HFFc6 (cell line): ENCODE measurements at regions not wholly inside any gene's neighbourhood (a gene's known extent, or its start where the extent isn't known, plus 50 kb on each side); places are given as distances from the start of the nearest gene placed in this dataset.

Source experiments
- DNase-seq: peaks from one replicate; pipeline ENCODE4 v3.0.0-alpha.2; 2018
- H3K27ac Mint-ChIP-seq: 2 replicates; pipeline ENCODE4 v1.8.0; 2020; ENCODE audit warnings: mild to moderate bottlenecking, mixed read lengths
- H3K27me3 Mint-ChIP-seq: 2 replicates; pipeline ENCODE4 v1.8.0; 2021; ENCODE audit warnings: mild to moderate bottlenecking, moderate library complexity, mixed read lengths; ENCODE audit not compliant: insufficient read depth
- H3K36me3 Mint-ChIP-seq: 2 replicates; pipeline ENCODE4 v1.8.0; 2021; ENCODE audit warnings: low read depth, mixed read lengths
- H3K4me1 Mint-ChIP-seq: 2 replicates; pipeline ENCODE4 v1.8.0; 2020; ENCODE audit warnings: low read depth, mixed read lengths
- H3K4me3 Mint-ChIP-seq: 2 replicates; pipeline ENCODE4 v1.8.0; 2020; ENCODE audit warnings: mild to moderate bottlenecking, moderate library complexity, mixed read lengths
- H3K9me3 Mint-ChIP-seq: 2 replicates; pipeline ENCODE4 v1.8.0; 2020; ENCODE audit warnings: mild to moderate bottlenecking, mixed read lengths
- TF ChIP-seq, protein P1 (sequence below): fragments of 200-600 bp; sonication (generic); IDR thresholded peaks from 2 replicates; pipeline ENCODE4 v1.5.0; 2021; ENCODE audit warnings: antibody characterized with exemption, mild to moderate bottlenecking

DNA sequence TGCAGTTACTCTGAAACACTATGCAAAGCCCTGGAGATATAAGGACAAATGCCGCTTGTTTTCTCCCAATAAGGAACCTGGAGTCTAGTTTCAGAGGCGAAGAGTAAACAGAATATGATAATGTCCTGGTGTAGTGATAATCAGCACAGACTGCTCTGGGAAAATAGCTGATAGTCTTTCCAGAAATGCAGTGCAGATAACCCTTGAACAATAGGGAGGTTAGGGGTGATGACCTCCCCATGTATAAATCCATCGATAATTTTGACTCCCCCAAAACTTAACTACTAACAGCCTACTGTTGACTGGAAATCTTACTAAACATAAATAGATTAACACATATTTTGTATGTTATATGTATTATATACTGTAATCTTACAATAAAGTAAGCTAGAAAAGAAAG, 1280.9 kb upstream of the TENM3 start:
- no peak for DNase-seq
- H3K4me1 Mint-ChIP-seq: no peaks in the 10 kb centered on the region
- no peak overlapping the region for H3K4me3 Mint-ChIP-seq
- H3K9me3 Mint-ChIP-seq: peaks cover 14% of the 10 kb centered on the region
- H3K27me3 Mint-ChIP-seq: no peaks in the 10 kb centered on the region
- TF ChIP-seq, protein P1, sequence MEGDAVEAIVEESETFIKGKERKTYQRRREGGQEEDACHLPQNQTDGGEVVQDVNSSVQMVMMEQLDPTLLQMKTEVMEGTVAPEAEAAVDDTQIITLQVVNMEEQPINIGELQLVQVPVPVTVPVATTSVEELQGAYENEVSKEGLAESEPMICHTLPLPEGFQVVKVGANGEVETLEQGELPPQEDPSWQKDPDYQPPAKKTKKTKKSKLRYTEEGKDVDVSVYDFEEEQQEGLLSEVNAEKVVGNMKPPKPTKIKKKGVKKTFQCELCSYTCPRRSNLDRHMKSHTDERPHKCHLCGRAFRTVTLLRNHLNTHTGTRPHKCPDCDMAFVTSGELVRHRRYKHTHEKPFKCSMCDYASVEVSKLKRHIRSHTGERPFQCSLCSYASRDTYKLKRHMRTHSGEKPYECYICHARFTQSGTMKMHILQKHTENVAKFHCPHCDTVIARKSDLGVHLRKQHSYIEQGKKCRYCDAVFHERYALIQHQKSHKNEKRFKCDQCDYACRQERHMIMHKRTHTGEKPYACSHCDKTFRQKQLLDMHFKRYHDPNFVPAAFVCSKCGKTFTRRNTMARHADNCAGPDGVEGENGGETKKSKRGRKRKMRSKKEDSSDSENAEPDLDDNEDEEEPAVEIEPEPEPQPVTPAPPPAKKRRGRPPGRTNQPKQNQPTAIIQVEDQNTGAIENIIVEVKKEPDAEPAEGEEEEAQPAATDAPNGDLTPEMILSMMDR: no peak
- H3K27ac Mint-ChIP-seq: no peak overlapping the region
- H3K36me3 Mint-ChIP-seq: no peaks in the 10 kb centered on the region

DNA sequence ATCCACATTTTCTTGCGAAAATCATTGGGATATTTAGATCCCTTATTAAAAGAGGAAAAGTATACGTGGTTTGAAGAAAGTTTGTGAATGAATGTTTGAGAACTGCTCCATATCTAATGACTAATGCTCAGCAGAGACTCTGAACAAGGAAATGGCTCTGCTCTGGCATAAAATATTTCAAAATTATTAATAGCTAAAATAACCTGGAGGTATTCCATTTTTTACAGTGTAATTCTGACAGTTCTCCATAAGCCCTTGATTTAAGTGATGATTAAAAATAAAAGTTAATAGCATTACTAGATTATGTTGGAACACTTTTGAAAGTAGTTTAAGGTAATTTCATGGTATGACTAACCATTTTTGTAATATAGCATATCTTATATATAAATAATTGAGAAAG, 1276.9 kb upstream of the TENM3 start:
- no peak for DNase-seq
- TF ChIP-seq, protein P1: no peak
- Mint-ChIP-seq H3K4me3 (no peak overlapping the region), H3K27me3 (no peaks in the 10 kb centered on the region; the same call in 1 of the 2 replicates), H3K4me1 (no peaks in the 10 kb centered on the region), H3K27ac (no peak overlapping the region), H3K36me3 (no peaks in the 10 kb centered on the region), H3K9me3 (peaks cover 41% of the 10 kb centered on the region)

DNA sequence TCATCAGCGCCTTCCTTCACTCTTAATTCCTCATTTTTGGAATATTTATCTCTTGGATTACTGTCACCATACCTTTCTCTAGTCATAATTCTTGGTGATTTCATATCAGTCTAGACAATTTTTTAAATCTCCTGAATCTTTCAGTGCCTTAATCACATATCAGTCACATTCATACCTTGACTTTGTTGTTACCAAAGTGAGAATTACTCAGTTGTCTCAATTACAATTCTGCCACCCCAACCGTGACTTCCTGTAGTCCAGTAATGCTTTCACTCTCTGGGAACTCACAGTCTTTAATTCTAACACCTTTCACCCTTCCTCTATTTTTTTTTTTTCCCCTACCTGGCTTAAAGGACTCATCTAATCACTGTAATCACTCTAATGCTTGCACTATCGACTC, 1275.3 kb upstream of the TENM3 start:
- H3K9me3 Mint-ChIP-seq: peaks cover 38% of the 10 kb centered on the region
- no peaks in the 10 kb centered on the region for H3K36me3 Mint-ChIP-seq
- no peak overlapping the region for H3K4me3 Mint-ChIP-seq
- no peak overlapping the region for H3K27ac Mint-ChIP-seq
- H3K27me3 Mint-ChIP-seq: no peaks in the 10 kb centered on the region; the same call in 1 of the 2 replicates
- no peak for DNase-seq
- no peaks in the 10 kb centered on the region for H3K4me1 Mint-ChIP-seq
- TF ChIP-seq, protein P1: no peak

DNA sequence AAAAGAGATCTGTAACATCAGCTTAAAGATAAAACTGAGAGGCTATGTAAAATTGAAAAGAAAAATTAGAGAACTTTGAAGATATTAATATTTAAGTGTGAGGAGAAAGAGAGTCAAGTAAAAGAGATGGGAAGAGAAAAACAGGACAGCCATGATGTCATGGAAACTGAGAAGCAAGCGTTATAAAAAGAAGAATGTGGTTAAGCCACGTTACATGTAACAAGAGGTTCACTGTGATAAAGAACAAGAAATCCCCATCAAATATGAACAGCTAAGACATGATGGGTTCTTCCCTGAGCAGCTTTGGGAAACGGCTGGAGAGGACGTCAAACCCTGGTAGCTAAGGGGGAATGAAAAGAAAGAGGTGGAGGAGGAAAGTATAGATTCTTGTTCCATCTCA, 1269.3 kb upstream of the TENM3 start:
- H3K4me3 Mint-ChIP-seq: no peak overlapping the region
- DNase-seq: no peak
- peaks cover 39% of the 10 kb centered on the region for H3K9me3 Mint-ChIP-seq
- H3K36me3 Mint-ChIP-seq: no peaks in the 10 kb centered on the region
- TF ChIP-seq, protein P1: no peak
- no peaks in the 10 kb centered on the region for H3K4me1 Mint-ChIP-seq
- H3K27ac Mint-ChIP-seq: no peak overlapping the region
- H3K27me3 Mint-ChIP-seq: no peaks in the 10 kb centered on the region

DNA sequence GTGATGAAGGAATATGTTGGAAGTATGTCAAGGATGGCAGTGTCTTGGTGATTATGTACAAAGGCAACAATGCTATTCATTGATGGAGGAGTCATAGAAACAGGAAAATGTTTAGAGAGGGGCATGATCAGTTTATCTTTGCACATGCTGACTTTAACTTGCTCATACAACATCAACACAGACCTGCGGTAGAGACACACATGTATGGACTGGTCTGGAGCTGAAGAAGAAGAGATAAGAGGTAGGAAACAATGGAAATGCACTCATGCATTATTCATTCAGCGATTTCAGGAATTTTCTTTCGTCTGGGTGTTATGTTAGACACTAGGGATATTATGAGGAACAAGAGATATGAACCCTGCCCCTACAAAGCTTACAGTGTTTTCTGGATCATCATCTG, 1252.3 kb upstream of the TENM3 start:
- Mint-ChIP-seq H3K36me3 (no peaks in the 10 kb centered on the region), H3K27me3 (no peaks in the 10 kb centered on the region), H3K4me1 (no peaks in the 10 kb centered on the region), H3K9me3 (peaks cover 4% of the 10 kb centered on the region; the same call in 1 of the 2 replicates), H3K27ac (no peak overlapping the region), H3K4me3 (no peak overlapping the region)
- TF ChIP-seq, protein P1: no peak
- DNase-seq: no peak

DNA sequence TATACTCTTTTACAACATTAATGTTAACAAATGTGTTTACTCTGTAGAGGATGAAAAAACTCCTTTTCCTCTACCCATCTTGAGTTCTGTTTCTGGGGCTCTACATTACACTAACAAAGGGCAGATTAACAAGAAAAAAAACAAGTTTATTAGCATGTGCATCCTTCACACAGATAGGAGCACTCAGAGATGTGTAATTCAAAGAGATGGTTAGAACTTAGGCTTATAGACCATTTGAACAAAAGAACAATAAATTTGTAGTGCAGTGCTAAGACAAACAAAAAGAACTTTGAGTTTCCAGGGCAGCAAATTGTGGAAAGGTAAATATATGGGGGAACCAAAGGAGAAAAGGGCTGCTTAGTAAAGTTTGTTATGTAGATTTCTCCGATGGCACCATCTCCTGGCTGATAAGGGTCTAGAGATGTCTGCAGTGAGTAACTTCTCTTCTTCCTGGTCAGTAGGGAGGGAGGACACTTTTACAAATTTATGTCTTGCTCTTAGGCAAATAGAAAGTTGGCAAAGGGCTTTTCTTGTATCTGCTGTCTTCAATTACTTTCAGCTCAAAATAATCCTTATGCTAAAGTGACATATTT, 1249.9 kb upstream of the TENM3 start:
- H3K9me3 Mint-ChIP-seq: peaks cover 9% of the 10 kb centered on the region
- no peaks in the 10 kb centered on the region for H3K27me3 Mint-ChIP-seq
- no peaks in the 10 kb centered on the region for H3K36me3 Mint-ChIP-seq
- no peak for DNase-seq
- H3K27ac Mint-ChIP-seq: no peak overlapping the region
- no peak overlapping the region for H3K4me3 Mint-ChIP-seq
- TF ChIP-seq, protein P1: no peak
- H3K4me1 Mint-ChIP-seq: no peaks in the 10 kb centered on the region
